NT2/D1 (cell line): ENCODE measurements at regions not wholly inside any gene's neighbourhood (a gene's known extent, or its start where the extent isn't known, plus 50 kb on each side); places are given as distances from the start of the nearest gene placed in this dataset.

Source experiments
- YY1 ChIP-seq: IDR thresholded peaks from 2 replicates; pipeline ENCODE4 v1.6.1; 2011; ENCODE audit not compliant: insufficient read length, insufficient read depth
- ZNF274 ChIP-seq: IDR thresholded peaks from 2 replicates; pipeline ENCODE4 v1.6.1; 2011; ENCODE audit warnings: mild to moderate bottlenecking, low read depth, low read length

- TF ChIP-seq ZNF274 (no peak), YY1 (no peak)
These were observed 446.0 kb downstream of the XIRP2 start for GRCh38 chr2:167334146-167334742.
